ENCODE measurements at regions not wholly inside any gene's neighbourhood (a gene's known extent, or its start where the extent isn't known, plus 50 kb on each side); places are given as distances from the start of the nearest gene placed in this dataset.

DNA sequence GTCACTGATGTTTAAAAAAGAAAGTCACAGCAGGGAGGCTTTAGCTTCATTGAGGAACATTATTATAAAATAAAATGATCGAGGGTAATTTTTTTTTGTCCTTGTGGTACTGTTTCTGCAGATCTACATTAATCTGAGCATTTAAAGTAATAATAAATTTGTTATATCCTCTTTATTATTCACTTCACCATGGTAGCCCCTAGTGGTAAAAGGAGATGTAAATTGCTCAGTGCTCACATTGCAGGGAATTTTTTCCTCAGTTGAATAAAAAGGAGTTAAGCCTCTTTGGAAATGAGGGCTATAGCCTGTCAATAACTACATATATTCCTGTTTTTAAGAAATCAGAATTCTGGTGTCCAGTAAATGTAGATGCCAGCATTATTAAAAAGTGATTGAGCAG, 99.7 kb upstream of the VPREB1 start:
- no peak for DNase-seq

DNA sequence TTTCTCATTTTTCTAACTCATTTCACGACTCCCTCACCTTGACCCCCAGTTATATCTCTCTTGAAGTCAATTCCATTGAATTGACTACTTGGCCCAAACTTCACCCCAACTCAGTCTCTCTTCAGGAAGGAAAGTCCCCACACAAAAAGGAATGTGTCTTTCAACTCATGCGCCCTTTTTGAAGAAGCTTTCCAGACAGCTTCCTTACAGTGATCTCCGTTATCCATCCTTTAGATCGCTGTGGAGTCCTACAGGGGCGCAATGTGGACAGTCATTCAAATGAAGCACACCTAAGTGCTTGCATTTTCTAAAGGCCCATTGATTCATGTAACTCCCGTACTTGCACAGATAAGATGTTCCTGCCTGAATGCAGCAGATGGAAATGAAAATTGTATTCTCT, 101.1 kb upstream of the VPREB1 start:
- no peak for DNase-seq

DNA sequence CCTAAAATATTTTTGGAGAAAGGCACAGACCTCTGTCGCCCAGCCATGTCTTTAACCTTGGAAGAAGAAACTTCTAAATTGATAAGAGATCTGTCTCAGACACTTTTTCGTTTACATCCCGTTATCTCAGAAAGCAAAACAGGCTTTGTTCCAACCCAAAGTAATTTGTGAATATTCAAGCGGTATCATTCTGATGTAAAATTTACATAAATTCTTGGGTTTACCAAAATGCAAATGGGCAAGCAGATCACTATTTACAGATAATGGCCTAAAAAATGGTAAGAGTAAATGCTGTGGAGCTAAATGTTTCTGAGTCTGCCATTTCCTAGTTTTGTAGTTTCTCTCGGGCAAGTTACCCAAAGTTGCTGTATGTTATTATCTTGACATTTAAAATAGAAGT, 101.9 kb upstream of the VPREB1 start:
- DNase-seq = no peak

DNA sequence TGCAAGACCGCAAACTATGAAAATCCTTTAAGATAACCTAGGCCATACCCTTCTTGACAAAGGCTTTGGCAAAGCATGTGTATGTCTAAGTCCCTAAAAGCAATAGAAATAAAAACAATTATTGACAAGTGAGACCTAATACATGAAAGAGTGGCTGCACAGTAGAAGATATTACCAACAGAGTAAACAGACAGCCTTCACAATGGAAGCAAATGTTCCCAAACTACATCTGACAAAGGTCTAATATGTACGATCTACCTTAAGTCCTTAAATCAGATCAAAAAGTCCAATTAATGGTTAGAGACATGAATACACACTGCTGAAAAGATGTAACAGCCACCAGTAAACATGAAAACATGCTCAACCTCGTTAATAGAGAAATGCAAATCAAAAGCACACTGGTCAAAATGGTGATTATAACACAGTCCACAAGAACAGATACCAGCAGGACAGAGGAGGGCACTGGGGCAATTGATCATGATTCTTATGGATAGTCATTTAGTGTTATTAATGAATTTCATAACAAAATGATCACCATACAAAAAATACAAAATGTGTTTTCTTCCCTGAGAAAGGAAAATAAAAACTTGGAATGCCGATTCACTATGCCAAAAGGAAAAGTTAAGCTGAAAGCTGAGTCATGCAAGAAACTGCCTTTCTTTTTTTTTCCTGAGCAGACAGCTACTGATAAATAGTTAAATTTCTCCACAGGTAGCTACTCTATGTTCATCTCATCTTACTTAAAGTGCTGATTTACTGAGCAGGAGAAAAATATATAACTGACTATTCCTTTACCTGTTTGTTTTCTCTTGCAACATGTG, 102.6 kb upstream of the VPREB1 start:
- DNase-seq = no peak

DNA sequence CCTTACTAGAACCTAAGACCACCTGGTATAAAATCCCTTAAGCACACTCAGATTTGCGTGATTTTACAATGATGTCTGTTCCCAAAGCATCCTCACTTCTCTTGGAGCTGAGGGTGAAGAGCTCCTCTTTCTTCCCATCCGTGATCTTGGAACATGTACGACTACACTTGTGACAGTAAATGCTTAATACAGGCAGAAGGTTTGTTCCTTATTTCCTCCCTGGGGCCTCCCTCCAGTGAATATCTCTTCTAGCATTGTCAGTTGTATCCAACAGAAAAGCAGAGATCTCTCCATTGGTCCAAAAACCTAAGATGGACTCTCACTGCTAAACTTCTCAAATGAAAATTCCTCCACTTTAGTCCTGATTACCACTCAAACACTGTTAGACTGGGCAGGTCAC, 103.6 kb upstream of the VPREB1 start:
- DNase-seq = no peak

DNA sequence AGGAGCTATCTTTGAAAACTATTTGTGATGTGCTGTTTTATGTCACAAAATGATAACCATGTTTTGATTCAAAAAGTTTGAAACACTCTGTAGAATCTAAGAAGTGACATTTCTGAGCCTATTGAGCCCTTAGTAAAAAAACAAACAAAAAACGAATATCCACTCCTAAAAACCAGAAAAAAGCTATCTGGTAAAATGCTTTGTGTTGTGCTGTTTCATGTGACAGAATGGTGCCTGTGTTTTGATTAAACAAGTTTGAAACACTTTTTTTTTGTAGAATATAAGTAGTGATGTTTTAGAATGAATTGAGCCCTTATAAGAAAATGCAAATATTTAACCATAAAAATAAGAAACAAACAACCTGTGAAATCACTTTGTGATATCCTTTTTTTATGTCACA, 105.2 kb upstream of the VPREB1 start:
- DNase-seq = no peak

DNA sequence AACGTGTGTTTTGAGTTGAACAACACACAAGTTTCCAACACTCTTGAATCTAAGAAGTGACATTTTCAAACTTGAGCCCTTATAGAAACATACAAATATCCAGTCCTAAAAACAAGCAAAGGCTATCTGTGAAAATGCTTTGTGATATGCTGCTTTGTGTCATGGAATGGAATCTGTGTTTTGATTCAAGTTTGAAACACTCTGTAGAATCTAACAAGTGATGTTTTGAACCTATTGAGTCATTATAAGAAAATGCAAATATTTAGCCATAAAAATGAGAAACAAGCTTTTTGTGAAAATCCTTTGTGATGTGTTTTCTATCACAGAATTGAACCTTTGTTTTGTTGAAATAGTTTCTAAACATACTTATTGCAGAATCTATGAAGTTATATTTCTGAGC, 105.7 kb upstream of the VPREB1 start:
- DNase-seq = no peak

DNA sequence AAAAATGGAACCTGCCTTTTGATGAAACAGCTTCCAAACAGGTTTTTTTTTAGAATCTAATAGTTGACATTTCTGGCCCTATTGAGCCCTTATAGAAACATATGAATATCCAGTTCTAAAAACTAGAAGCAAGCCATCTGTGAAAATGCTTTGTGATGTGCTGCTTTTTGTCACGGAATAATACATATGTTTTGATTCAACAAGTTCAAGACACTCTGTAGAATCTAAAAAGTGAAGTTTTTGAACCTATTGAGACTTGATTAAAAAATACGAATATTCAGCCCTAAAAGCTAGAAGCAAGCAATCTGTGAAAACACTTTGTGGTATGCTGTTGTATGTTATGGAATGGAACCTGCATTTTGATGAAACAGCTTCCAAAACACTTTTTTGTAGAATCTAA, 106.7 kb upstream of the VPREB1 start:
- no peak for DNase-seq

DNA sequence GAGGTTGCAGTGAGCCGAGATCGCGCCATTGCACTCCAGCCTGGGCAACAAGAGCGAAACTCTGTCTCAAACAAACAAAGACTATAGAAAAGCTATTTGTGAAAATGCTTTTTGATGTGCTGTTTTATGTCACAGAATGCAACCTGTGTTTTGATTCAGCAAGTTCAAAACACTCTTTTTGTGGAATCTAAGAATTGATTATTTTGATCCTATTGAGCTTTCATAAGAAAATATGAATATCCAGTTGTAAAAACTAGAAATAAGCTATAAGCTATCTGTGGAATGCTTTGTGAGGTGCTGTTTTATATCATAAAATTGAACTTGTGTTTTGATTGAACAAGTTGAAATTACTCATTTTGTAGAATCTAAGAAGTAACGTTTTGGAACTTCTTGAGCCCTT, 110.7 kb upstream of the VPREB1 start:
- no peak for DNase-seq

DNA sequence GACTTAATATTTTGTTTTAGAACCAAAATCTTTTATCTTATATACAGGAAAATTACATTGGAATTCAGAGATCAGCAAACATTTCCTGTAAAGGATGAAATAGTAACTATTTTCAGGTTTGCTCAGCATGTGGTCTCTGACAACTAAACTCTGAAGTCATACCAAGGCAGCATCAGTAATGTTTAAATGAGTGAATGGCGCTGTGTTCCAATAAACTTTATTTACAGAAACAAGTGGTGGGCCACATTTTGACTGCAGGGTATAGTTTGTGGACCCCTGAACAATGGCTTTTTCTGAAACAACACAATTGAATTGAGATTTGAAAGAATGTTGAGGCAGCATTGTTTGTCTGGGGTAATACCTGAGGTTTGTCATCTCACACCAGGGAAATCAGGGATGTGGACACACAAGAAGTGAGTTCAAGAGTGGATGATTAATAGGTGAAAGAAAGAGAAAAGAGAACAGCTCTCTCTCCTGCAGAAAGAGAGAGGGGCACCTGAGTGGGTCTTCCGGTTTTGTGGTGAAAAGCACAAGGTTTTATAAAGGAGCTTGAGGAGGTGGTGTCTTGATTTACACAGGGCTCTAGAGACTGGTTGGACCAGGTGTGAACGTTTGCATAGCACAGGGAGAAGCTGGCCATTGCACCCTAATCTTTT, 113.5 kb upstream of the VPREB1 start:
- no peak for DNase-seq

DNA sequence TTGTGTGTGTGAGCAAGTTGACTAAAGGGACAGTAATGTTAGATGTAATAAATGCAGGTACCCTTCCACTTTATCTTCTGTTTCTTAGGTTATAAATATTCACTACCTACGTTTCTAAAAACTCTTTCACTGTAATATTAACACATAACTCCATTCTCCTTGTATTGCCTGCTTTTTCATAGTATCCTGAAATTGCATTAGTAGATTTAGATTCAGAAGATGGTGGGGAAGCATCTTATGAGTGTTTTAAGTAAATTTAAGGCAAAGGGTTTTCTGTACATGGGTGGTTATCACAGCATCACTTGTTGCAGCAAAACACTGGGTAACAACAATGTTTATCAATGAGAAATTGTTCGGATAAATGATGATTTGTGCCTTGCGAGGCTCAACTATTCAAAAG, 115.2 kb upstream of the VPREB1 start:
- no peak for DNase-seq

DNA sequence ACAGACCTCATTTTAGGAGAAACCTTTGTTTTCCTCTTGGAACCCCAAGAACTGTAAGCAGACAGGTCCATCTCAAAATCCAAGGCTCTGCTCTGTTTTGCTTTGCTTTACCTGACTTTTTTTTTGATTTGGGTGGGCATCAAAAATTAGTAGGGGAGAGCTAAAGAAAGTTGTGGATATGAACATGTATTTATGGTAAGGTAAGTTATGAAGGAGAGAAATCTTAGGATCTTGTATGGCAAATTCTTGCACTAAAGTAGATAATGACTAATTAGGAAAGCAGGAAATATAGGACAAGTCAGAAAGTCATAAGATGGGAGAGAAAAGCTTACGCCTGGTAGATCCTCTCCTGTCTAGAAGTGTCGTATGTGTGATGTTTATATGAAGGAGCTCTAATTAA, 116.1 kb upstream of the VPREB1 start:
- no peak for DNase-seq

DNA sequence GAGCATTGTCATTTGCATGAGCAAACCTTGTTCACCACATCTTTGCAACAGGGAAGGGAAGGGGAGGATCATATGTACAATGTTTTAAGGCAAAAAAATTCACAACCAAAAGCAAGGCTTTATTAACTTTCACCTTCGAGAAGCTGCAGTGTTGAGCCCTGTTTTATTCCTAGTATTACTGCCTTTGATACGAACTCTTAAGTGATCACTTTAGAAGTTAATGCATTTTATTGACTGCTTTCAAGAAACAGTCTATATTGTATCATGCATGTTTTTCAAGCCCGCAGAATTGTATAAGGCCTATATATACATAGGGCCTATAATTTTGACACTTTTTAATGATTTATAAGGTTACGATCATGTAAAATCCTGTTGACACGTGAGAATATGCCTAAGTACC, 117.5 kb upstream of the VPREB1 start:
- no peak for DNase-seq

DNA sequence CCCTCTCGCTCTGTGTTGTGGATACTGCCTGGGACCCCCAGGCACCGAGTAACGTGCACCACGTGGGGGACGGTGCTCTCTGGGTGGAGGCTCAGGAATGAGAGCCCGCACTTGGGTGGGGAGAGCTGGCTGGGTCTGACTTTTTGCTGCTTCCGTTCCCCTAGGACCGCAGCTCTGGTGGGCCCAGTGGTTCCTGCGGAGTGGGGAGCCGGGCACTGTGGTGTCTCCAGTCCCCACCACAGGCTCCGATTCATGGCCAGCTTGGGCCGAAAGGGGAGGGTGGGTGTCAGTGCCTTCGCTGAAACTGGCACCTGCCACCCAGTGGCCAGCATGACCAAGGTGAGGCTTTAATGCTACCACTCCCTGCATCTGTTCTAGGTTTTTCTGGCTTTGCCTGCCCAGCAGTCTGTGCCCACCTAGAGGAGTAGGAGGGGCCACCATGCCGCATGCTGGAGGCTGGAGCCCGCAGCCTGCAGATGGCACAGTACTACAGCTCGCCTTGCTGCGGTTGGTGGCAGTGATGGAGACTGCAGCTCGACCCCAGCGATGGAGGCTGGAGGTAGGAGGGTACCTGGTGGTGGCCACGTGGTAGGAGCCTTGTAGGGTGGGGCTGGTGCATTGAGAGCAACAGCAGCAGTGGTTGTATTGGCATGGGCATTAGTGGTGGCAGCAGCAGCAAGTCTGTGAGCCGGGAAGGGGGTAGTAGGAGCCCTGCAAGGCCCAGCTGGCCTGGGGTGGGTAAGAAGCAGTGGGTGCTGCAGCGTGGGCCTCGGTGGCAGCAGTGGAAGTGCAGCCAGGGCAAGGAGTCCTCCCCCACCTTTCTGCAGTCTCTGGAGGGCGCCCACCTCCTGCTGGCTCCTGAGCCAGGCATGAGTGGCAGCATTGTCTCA, 118.8 kb upstream of the VPREB1 start:
- DNase-seq = no peak

DNA sequence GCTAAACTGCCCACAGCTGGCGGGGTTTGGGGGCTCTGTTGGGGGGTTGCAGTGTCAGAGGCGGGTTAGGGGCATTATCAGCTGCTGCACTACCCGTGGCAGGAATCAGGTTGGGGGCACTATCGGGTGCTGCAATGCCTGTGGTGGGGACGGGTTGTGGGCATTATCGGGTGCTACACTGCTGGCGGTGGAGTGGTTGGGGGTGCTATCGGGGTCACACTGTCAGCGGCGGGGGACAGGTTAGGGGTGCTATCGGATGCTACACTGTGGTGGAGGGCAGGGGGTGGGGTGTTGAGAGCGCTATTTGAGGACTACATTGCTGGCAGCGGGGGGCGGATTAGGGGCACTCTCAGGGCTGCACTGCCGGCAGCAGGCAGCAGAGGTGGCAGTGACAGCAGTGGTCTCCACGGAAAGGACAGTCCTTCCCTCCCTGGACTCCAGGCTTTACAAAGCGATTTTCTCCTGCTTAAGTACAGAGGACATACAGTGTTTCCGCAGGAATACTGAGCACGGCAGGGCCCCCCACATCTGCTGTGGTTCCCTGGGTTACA, 119.5 kb upstream of the VPREB1 start:
- no peak for DNase-seq

DNA sequence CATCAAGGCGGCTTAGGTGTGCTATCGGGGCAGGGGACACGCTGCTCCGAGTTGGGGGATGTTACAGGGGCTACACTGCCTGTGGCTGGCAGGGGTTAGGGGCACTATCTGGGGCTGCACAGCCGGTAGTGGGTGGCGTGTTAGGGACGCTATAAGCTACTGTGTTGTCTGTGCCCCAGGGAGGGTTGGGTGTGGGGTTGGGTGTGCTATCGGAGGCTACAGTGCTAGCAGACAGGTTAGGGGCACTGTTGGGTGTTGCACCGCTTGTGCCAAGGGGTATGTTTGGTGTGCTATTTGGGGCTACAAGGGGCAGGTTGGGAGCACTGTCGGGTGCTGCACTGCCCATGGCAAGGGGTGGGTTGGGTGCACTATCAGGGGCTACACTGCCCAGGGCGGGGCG, 120.2 kb upstream of the VPREB1 start:
- no peak for DNase-seq

DNA sequence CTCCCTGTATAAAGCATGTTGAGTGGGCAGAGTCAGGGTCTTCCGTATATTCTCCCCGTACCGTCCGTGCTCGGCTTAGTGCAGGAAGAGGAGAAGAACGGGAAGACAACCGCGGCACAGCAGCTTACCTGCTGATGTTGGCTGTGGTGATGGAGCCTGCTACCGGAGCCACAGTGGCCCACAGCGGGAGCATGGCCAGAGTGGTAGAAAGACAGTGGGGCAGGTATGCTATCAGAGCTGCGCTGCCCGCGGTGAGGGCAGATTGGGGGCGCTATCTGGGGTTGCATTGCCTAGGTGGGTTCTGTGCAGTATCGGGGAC, 120.7 kb upstream of the VPREB1 start:
- DNase-seq = no peak

DNA sequence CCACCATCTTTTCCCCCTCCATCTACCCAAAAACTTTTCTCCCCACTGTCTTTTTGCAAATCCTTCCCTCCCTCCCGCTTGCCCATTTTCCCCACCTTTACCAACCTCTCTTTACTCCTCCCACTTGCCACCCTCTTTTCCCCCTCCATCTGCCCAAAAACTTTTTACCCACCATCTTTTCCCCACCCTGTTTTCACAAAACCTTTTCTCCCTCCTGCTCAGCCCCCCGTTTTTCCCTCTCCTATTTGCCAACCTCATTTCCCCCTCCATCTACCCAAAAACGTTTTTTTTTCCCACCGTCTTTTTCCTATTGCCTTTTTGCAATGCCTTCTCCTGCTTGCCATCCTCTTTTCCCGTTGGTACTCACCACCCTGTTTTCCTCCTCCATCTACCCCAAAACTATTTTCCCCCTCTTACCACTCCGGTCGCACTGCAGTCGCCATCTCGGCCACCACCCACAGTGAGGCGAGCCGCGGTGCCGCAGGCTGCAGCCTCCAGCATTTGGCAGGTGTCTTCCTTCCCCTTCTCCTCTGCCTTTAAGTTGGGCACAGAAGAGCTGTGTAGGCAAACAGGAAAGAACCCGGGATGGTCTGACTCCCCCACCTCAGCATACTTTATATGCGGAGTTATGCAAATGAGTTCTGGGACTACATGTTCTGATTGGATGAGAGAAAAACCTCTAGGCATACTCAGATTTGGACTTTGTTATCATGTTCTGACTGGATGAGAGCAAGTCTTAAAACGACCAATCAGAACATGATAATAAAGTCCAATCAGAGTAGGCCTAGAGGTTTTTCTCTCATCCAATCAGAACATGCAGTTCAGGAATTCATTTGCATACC, 121.2 kb upstream of the VPREB1 start:
- DNase-seq = no peak

DNA sequence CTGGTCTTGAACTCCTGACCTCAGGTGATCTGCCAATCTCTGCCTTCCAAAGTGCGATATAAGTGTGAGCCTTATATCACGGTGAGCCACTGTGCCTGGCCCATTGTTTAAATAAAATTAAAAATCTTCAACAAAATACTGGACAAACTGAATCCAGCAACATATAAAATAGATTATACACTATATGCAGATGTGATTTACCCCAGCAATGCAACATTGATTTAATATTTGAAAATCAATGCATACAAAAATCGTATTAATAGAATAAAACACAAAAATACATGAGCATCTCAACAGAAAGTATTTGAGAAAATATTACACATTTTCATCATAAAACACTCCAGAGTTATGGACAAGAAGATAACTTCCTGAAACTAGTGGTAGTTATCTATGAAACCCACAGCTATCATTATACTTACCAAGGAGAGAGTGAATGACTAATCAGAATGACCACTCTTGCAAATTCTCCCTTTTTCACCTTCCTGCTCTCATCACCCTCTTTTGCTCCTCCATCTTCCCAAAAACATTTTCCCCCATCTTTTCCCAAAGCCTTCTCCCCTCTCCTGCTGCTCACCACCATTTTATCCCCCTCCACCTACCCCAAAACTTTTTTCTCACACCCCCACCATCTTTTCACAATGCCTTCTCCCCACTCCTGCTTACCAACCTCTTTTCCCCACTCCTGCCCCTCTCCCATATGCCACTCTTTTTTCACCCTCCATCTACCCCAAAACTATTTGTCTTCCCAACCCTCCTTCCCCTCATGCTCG, 122.1 kb upstream of the VPREB1 start:
- no peak for DNase-seq

DNA sequence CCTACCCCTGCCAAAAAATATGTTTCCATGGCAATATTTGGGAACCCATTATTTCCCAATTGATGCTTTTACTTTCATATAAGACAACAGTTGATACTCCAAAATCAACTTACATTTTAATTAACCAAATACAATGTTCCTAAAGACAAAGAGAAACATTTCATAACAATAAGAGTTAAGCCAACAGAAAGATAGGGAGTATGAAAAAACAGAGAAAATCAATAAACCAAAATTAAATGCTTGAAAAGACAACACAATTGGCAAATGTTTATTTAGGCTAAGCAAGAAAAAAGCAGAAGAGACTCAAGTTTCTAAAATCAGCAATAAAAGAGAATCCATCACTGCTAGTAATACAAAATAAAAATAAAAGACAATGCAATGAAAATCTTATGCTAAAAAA, 123.1 kb upstream of the VPREB1 start:
- no peak for DNase-seq

DNA sequence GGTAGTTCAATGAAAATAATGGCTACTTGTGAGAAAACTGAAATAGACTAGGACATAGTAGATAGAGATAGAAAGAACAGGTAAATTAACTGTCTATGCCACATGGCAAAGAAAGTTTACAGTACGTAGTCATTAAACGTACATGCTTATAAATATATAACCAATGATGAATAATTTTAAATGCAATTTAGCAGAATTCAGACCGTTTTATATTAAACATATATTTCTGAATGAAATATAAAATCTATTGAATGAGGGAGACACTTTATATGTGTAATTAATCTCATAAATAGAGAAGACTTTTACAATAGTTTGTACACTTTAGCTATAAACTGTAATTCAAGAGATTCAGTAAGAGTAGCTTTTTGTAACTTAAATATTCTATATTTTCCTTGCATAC, 124.4 kb upstream of the VPREB1 start:
- DNase-seq = no peak

DNA sequence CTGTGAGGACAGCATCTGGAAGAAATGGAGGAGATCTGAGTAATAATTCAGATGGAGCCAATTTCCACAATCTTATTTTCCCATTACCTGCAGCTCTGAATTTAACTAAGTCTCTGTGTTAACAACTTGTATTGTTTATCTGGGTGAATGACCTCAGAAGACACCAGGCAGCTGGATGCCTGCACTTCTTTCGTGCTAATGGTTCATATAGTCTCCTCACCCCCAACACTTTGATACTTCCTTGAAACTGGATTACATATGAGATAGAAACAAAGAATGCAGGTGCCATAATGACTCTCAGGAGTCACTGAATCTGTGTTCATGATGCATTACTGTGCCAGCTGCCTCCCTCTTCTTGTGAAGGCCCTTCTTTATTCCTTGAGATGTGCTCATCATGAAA, 125.6 kb upstream of the VPREB1 start:
- no peak for DNase-seq

Measured in hindlimb muscle (tissue), 1 donor.